ENCODE measurements at regions not wholly inside any gene's neighbourhood (a gene's known extent, or its start where the extent isn't known, plus 50 kb on each side); places are given as distances from the start of the nearest gene placed in this dataset.

DNA sequence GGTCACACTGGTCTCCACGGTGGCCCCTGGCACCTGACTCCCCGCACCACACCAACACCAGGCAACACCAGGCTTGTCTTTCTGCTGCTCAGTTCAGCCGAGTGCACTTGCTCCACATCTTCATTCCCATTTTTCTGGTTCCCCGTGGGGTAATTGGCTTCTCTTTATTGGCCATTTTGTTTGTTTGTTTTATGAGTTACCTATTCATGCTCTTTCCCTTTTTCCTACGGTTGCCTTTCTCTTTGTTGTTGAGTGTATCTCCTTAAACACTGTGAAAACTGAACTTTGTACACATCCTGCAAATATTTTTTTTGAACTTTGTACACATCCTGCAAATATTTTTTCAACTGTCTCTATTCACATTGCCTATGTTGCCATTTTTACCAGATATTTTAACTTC lies 834.0 kb downstream of the BRD1 start:
- H3K9me3 Mint-ChIP-seq (ENCODE audit: insufficient read depth) = no peaks in the 10 kb centered on the region
- H3K27ac Mint-ChIP-seq = no peak overlapping the region
- H3K79me2 ChIP-seq (ENCODE audit: control insufficient read depth, insufficient read depth, low read length) = no peaks in the 10 kb centered on the region
- H3K27me3 Mint-ChIP-seq = peaks cover 9% of the 10 kb centered on the region
- 93% methylated on average over 2 of the region's 5 CpGs for WGBS (ENCODE audit: insufficient coverage)
- H3K27ac ChIP-seq (ENCODE audit: low read length in 2 of 2) = no peak overlapping the region
- ChIA-PET POLR2A (no interaction called here), CTCF (interaction anchor here (0.5 kb wide), 1 partner anchor 438 kb away, joined by 4 read pairs; no protein-coding TSS in a partner anchor)
- no peak for TF ChIP-seq EZH2 (IDR thresholded peaks at IDR 0.05; ENCODE audit: borderline replicate concordance, insufficient read depth, low read depth, low read length, poor library complexity, severe bottlenecking)
- H3K27me3 ChIP-seq (replicated peaks in 1 of 4; ENCODE audit: control extremely low read depth in 1 of 4, control insufficient read depth in 3 of 4, insufficient read depth in 4 of 4, low read length in 3 of 4) = no peaks in the 10 kb centered on the region
- H3K4me3 Mint-ChIP-seq = no peak overlapping the region
- no peaks in the 10 kb centered on the region for H3K4me1 ChIP-seq (ENCODE audit: control insufficient read depth in 2 of 2, insufficient read depth in 2 of 2, low read length in 2 of 2)
- H4K20me1 ChIP-seq (ENCODE audit: control insufficient read depth, insufficient read depth, low read length, poor library complexity, severe bottlenecking) = no peaks in the 10 kb centered on the region
- no peaks in the 10 kb centered on the region for H3K36me3 ChIP-seq (replicated peaks in 1 of 2; ENCODE audit: control extremely low read depth in 1 of 2, control insufficient read depth in 1 of 2, extremely low read depth in 1 of 2, insufficient read depth in 2 of 2, low read length in 1 of 2)
- H2AFZ ChIP-seq (ENCODE audit: insufficient read depth, low read depth, low read length, poor library complexity, severe bottlenecking) = no peak overlapping the region
- no peak for ATAC-seq (ENCODE audit: low read depth)
- H3K9ac ChIP-seq (ENCODE audit: low read length) = no peak overlapping the region
- no peaks in the 10 kb centered on the region for H3K9me3 ChIP-seq (ENCODE audit: control extremely low read depth in 1 of 3, control insufficient read depth in 2 of 3, insufficient read depth in 1 of 3, low read length in 2 of 3)
- DNase-seq = no peak
- no peak overlapping the region for H3K4me3 ChIP-seq (ENCODE audit: control extremely low read depth in 1 of 5, extremely low read depth in 1 of 5, insufficient read depth in 1 of 5, low read depth in 2 of 5, low read length in 4 of 5)
- intact Hi-C loops (cut with micrococcal nuclease) = no loop called here
- H3K4me2 ChIP-seq (replicated peaks; ENCODE audit: low read depth, low read length, poor library complexity, severe bottlenecking) = no peak overlapping the region
- H3K4me1 Mint-ChIP-seq = no peaks in the 10 kb centered on the region

DNA sequence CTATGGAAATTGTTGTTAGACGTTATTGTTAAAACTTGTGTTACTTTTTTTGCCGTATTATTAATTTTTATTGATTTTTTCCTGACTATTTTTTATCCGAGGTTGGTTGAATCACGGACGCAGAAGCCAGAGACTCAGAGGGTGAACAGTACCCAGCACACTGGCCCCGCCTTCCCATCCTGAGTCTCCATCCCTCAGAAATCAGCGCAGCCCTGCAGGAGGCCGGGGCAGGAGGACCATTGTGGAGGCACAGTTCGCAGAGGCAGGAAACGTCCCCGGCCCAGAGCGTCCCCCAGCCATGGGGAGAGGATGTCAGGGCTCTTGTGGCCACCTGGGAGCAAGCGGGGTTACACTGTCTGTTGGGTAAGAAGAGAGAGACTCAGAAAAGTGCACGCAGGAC lies 843.0 kb downstream of the BRD1 start:
- no peak overlapping the region for H3K4me2 ChIP-seq (replicated peaks; ENCODE audit: low read depth, low read length, poor library complexity, severe bottlenecking)
- H3K79me2 ChIP-seq (ENCODE audit: control insufficient read depth, insufficient read depth, low read length) = no peaks in the 10 kb centered on the region
- Mint-ChIP-seq H3K9me3 (ENCODE audit: insufficient read depth) (peaks cover 3% of the 10 kb centered on the region), H3K27me3 (peaks cover 4% of the 10 kb centered on the region), H3K27ac (no peak overlapping the region), H3K4me3 (no peak overlapping the region), H3K4me1 (no peaks in the 10 kb centered on the region)
- intact Hi-C loops (cut with micrococcal nuclease) = no loop called here
- TF ChIP-seq, protein P1, sequence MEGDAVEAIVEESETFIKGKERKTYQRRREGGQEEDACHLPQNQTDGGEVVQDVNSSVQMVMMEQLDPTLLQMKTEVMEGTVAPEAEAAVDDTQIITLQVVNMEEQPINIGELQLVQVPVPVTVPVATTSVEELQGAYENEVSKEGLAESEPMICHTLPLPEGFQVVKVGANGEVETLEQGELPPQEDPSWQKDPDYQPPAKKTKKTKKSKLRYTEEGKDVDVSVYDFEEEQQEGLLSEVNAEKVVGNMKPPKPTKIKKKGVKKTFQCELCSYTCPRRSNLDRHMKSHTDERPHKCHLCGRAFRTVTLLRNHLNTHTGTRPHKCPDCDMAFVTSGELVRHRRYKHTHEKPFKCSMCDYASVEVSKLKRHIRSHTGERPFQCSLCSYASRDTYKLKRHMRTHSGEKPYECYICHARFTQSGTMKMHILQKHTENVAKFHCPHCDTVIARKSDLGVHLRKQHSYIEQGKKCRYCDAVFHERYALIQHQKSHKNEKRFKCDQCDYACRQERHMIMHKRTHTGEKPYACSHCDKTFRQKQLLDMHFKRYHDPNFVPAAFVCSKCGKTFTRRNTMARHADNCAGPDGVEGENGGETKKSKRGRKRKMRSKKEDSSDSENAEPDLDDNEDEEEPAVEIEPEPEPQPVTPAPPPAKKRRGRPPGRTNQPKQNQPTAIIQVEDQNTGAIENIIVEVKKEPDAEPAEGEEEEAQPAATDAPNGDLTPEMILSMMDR (IDR thresholded peaks at IDR 0.05) = no peak
- no peak for TF ChIP-seq EZH2 (IDR thresholded peaks at IDR 0.05; ENCODE audit: borderline replicate concordance, insufficient read depth, low read depth, low read length, poor library complexity, severe bottlenecking)
- POLR2A ChIA-PET = no interaction called here
- H3K4me3 ChIP-seq (ENCODE audit: control extremely low read depth in 1 of 5, extremely low read depth in 1 of 5, insufficient read depth in 1 of 5, low read depth in 2 of 5, low read length in 4 of 5) = no peak overlapping the region
- no peak overlapping the region for H3K9ac ChIP-seq (ENCODE audit: low read length)
- no peak for DNase-seq
- no peak for ATAC-seq (ENCODE audit: low read depth)
- H4K20me1 ChIP-seq (ENCODE audit: control insufficient read depth, insufficient read depth, low read length, poor library complexity, severe bottlenecking) = no peaks in the 10 kb centered on the region
- no peaks in the 10 kb centered on the region for H3K27me3 ChIP-seq (replicated peaks in 1 of 4; ENCODE audit: control extremely low read depth in 1 of 4, control insufficient read depth in 3 of 4, insufficient read depth in 4 of 4, low read length in 3 of 4)
- H3K36me3 ChIP-seq (replicated peaks in 1 of 2; ENCODE audit: control extremely low read depth in 1 of 2, control insufficient read depth in 1 of 2, extremely low read depth in 1 of 2, insufficient read depth in 2 of 2, low read length in 1 of 2) = no peaks in the 10 kb centered on the region
- no peak overlapping the region for H3K27ac ChIP-seq (ENCODE audit: low read length in 2 of 2)
- CTCF ChIA-PET = no interaction called here
- H3K4me1 ChIP-seq (ENCODE audit: control insufficient read depth in 2 of 2, insufficient read depth in 2 of 2, low read length in 2 of 2) = no peaks in the 10 kb centered on the region
- no peak overlapping the region for H2AFZ ChIP-seq (ENCODE audit: insufficient read depth, low read depth, low read length, poor library complexity, severe bottlenecking)
- WGBS (ENCODE audit: insufficient coverage) = 79% methylated on average over 8 of the region's 14 CpGs
- H3K9me3 ChIP-seq (ENCODE audit: control extremely low read depth in 1 of 3, control insufficient read depth in 2 of 3, insufficient read depth in 1 of 3, low read length in 2 of 3) = peaks cover 0 to 4% (median 0%) of the 10 kb centered on the region in 3 donors
